H9 (cell line): ENCODE measurements at regions not wholly inside any gene's neighbourhood (a gene's known extent, or its start where the extent isn't known, plus 50 kb on each side); places are given as distances from the start of the nearest gene placed in this dataset.

Experiments used
- DNase-seq: peaks from one replicate; pipeline ENCODE4 v3.0.0-alpha.2; 2017
- H2AFZ ChIP-seq: one replicate; pipeline ENCODE4 v1.6.1; 2013; ENCODE audit warnings: mild to moderate bottlenecking, low read length, control low read depth, moderate library complexity
- H2AK5ac ChIP-seq: 2 replicates; pipeline ENCODE4 v1.6.1; 2013; ENCODE audit warnings: low read length, control low read depth, mixed read lengths; ENCODE audit not compliant: insufficient read length
- H2BK120ac ChIP-seq: one replicate; pipeline ENCODE4 v1.6.1; 2013; ENCODE audit warnings: low read depth, mild to moderate bottlenecking, low read length, control low read depth, inconsistent platforms; ENCODE audit not compliant: poor library complexity, severe bottlenecking
- H2BK12ac ChIP-seq: 2 replicates; pipeline ENCODE4 v1.6.1; 2013; ENCODE audit warnings: low read length, control low read depth, mixed read lengths, low read depth; ENCODE audit not compliant: insufficient read length
- H2BK15ac ChIP-seq: 2 replicates; pipeline ENCODE4 v1.6.1; 2013; ENCODE audit warnings: low read depth, low read length, control low read depth
- H2BK20ac ChIP-seq: one replicate; pipeline ENCODE4 v1.6.1; 2013; ENCODE audit warnings: low read depth, mild to moderate bottlenecking, low read length, control low read depth, inconsistent platforms; ENCODE audit not compliant: poor library complexity, severe bottlenecking
- H2BK5ac ChIP-seq: 2 replicates; pipeline ENCODE4 v1.6.1; 2013; ENCODE audit warnings: low read length, control low read depth, mixed read lengths; ENCODE audit not compliant: insufficient read length
- H3K14ac ChIP-seq: 2 replicates; pipeline ENCODE4 v1.6.1; 2013; ENCODE audit warnings: low read length, control low read depth; ENCODE audit not compliant: insufficient read depth
- H3K18ac ChIP-seq: 2 replicates; pipeline ENCODE4 v1.6.1; 2013; ENCODE audit warnings: low read depth, mild to moderate bottlenecking, mixed read lengths, low read length, control low read depth; ENCODE audit not compliant: insufficient read length
- H3K23ac ChIP-seq: 2 replicates; pipeline ENCODE4 v1.6.1; 2013; ENCODE audit warnings: low read length, control low read depth, mixed read lengths, low read depth; ENCODE audit not compliant: insufficient read length
- H3K23me2 ChIP-seq: 2 replicates; pipeline ENCODE4 v1.6.1; 2013; ENCODE audit warnings: low read depth, mild to moderate bottlenecking, mixed read lengths, low read length, control low read depth; ENCODE audit not compliant: insufficient read length, poor library complexity, severe bottlenecking
- H3K27ac ChIP-seq: 2 replicates; pipeline ENCODE4 v1.5.1; 2013; ENCODE audit warnings: low read length, control low read depth, mixed read lengths, low read depth; ENCODE audit not compliant: insufficient read length
- H3K27me3 ChIP-seq: 2 replicates; pipeline ENCODE4 v1.6.1; 2013; ENCODE audit warnings: low read length, control low read depth, inconsistent platforms; ENCODE audit not compliant: insufficient read depth
- H3K4ac ChIP-seq: 2 replicates; pipeline ENCODE4 v1.6.1; 2013; ENCODE audit warnings: low read depth, mild to moderate bottlenecking, control low read depth, inconsistent platforms, low read length, moderate library complexity
- H3K4me1 ChIP-seq: 2 replicates; pipeline ENCODE4 v1.6.1; 2013; ENCODE audit warnings: low read length, control low read depth, inconsistent platforms; ENCODE audit not compliant: insufficient read depth
- H3K4me2 ChIP-seq: 2 replicates; pipeline ENCODE4 v1.6.1; 2013; ENCODE audit warnings: low read length, control low read depth, mixed read lengths; ENCODE audit not compliant: insufficient read length, insufficient read depth
- H3K56ac ChIP-seq: 2 replicates; pipeline ENCODE4 v1.6.1; 2013; ENCODE audit warnings: low read depth, mild to moderate bottlenecking, mixed read lengths, low read length, control low read depth; ENCODE audit not compliant: insufficient read length
- H3K79me1 ChIP-seq: 2 replicates; pipeline ENCODE4 v1.6.1; 2013; ENCODE audit warnings: low read depth, mild to moderate bottlenecking, moderate library complexity, low read length, control low read depth, inconsistent platforms; ENCODE audit not compliant: insufficient read depth, poor library complexity, severe bottlenecking
- H3K79me2 ChIP-seq: 2 replicates; pipeline ENCODE4 v1.6.1; 2013; ENCODE audit warnings: low read length, control low read depth, inconsistent platforms; ENCODE audit not compliant: insufficient read depth
- H3K9ac ChIP-seq: 2 replicates; pipeline ENCODE4 v1.6.1; 2013; ENCODE audit warnings: low read length, control low read depth, mixed read lengths; ENCODE audit not compliant: insufficient read length; ENCODE audit errors: extremely low read depth
- H3K9me3 ChIP-seq: one replicate; pipeline ENCODE4 v1.6.1; 2013; ENCODE audit warnings: low read depth, low read length, inconsistent platforms; ENCODE audit not compliant: control insufficient read depth
- H3T11ph ChIP-seq: one replicate; pipeline ENCODE4 v1.6.1; 2013; ENCODE audit warnings: mild to moderate bottlenecking, low read length, control low read depth, inconsistent platforms
- H4K20me1 ChIP-seq: one replicate; pipeline ENCODE4 v1.6.1; 2013; ENCODE audit not compliant: control insufficient read depth, insufficient read length, insufficient read depth
- H4K5ac ChIP-seq: 2 replicates; pipeline ENCODE4 v1.6.1; 2013; ENCODE audit warnings: low read depth, mild to moderate bottlenecking, mixed read lengths, low read length, control low read depth; ENCODE audit not compliant: insufficient read length
- H4K8ac ChIP-seq: replicated peaks from 2 replicates; pipeline ENCODE4 v1.6.1; 2013; ENCODE audit warnings: low read length, control low read depth, mixed read lengths, low read depth; ENCODE audit not compliant: insufficient read length
- H4K91ac ChIP-seq: 2 replicates; pipeline ENCODE4 v1.6.1; 2013; ENCODE audit warnings: low read depth, mild to moderate bottlenecking, moderate library complexity, mixed read lengths, low read length, control low read depth; ENCODE audit not compliant: insufficient read length
- H3K27ac Mint-ChIP-seq, 3 experiments: 2 replicates in 2 of 3; 3 replicates in 1 of 3; pipeline ENCODE4 v1.8.0; 2020 to 2021; ENCODE audit warnings: mixed read lengths in 3 of 3, mild to moderate bottlenecking in 1 of 3, moderate library complexity in 1 of 3
- H3K27me3 Mint-ChIP-seq: 2 replicates; pipeline ENCODE4 v1.8.0; 2021; ENCODE audit warnings: low read depth, mild to moderate bottlenecking, moderate library complexity, mixed read lengths
- H3K36me3 Mint-ChIP-seq, 3 experiments: 2 replicates in 2 of 3; 3 replicates in 1 of 3; pipeline ENCODE4 v1.8.0; 2020 to 2021; ENCODE audit warnings: low read depth in 3 of 3, mixed read lengths in 3 of 3; ENCODE audit not compliant: insufficient read depth in 1 of 3
- H3K4me1 Mint-ChIP-seq, 2 experiments: 2 replicates each; pipeline ENCODE4 v1.8.0; 2020; ENCODE audit warnings: mixed read lengths in 2 of 2
- H3K4me3 Mint-ChIP-seq, 2 experiments: 2 replicates in 1 of 2; 3 replicates in 1 of 2; pipeline ENCODE4 v1.8.0; 2020 to 2021; ENCODE audit warnings: mild to moderate bottlenecking in 2 of 2, mixed read lengths in 2 of 2, moderate library complexity in 1 of 2
- H3K9me3 Mint-ChIP-seq, 2 experiments: 2 replicates in 1 of 2; 3 replicates in 1 of 2; pipeline ENCODE4 v1.8.0; 2020; ENCODE audit warnings: mild to moderate bottlenecking in 2 of 2, mixed read lengths in 2 of 2, moderate library complexity in 1 of 2
- WGBS: extraction: QIAGEN DNeasy Blood & Tissue Kit; methylation state at CpG from one replicate; pipeline ENCODE4 v1.1.7; 2013; ENCODE audit warnings: missing lambda C conversion rate, low lambda C conversion rate, mixed read lengths; ENCODE audit not compliant: insufficient read length; ENCODE audit errors: extremely low coverage; 5-methylcytosine and 5-hydroxymethylcytosine counted together
- TF ChIP-seq, protein P1 (sequence below): fragments of 200-600 bp; sonication (generic); conservative IDR thresholded peaks from 3 replicates; pipeline ENCODE4 v1.8.0; 2021; ENCODE audit warnings: antibody characterized with exemption, mild to moderate bottlenecking

DNA sequence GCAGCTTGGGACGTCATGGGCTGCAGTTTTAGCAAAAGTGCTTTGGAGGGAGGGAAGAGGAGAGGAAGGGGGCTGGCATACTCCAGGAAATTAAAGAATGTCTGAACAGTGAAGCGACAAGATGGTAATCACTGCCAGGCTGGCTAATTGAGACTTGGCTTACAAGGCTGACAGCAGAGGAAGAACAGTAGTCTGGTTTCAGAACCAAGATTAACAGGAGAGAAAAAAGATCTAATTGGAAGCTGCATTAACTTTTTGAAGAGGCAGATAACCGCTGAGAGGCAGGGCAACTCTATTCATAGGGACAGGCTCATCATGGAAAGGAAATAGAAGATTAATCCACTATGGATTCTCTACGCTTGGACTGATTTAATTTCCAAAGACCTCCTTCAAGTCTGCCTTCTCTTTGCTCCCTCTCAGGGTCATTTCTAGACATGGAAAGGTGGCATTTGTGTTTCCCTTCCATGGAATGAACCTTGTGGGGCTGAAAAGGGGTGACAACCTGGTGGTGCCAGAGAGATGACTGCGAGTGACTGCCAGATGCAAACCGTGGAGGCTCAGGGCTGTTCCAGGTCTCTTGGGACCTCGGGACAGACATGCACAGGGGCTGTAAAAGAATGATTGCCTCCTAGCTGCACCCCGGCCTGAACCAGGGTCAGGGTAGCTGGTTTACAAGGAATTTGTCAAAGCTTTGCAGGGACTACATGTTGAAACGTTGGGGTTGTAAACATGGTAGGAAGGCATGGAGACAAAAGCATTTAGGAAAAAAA lies 210.2 kb upstream of the NPY start:
- Histone ChIP-seq H3T11ph (no peak overlapping the region), H2AFZ (no peak overlapping the region), H3K9me3 (no peaks in the 10 kb centered on the region), H2BK5ac (no peak overlapping the region), H3K4me2 (no peak overlapping the region), H3K79me2 (no peaks in the 10 kb centered on the region), H3K27me3 (no peaks in the 10 kb centered on the region), H4K20me1 (no peaks in the 10 kb centered on the region), H2AK5ac (no peak overlapping the region), H3K14ac (no peak overlapping the region), H3K4me1 (no peaks in the 10 kb centered on the region), H3K56ac (no peak overlapping the region), H3K27ac (no peak overlapping the region), H3K9ac (no peak overlapping the region), H3K79me1 (no peaks in the 10 kb centered on the region), H4K5ac (no peak overlapping the region), H3K4ac (no peak overlapping the region), H2BK12ac (no peak overlapping the region), H3K18ac (no peak overlapping the region), H2BK120ac (no peak overlapping the region), H2BK15ac (no peak overlapping the region), H3K23ac (no peak overlapping the region), H3K23me2 (no peaks in the 10 kb centered on the region), H4K91ac (no peak overlapping the region), H2BK20ac (no peak overlapping the region), H4K8ac (no peak overlapping the region)
- H3K9me3 Mint-ChIP-seq: peaks cover 0 to 4% of the 10 kb centered on the region in 2 experiments; a peak in 1 of 5 replicates
- no CpG with 5 or more reads among the region's 9 CpGs for WGBS
- H3K4me3 Mint-ChIP-seq: no peak overlapping the region
- H3K27me3 Mint-ChIP-seq: no peaks in the 10 kb centered on the region
- DNase-seq: no peak
- TF ChIP-seq, protein P1, sequence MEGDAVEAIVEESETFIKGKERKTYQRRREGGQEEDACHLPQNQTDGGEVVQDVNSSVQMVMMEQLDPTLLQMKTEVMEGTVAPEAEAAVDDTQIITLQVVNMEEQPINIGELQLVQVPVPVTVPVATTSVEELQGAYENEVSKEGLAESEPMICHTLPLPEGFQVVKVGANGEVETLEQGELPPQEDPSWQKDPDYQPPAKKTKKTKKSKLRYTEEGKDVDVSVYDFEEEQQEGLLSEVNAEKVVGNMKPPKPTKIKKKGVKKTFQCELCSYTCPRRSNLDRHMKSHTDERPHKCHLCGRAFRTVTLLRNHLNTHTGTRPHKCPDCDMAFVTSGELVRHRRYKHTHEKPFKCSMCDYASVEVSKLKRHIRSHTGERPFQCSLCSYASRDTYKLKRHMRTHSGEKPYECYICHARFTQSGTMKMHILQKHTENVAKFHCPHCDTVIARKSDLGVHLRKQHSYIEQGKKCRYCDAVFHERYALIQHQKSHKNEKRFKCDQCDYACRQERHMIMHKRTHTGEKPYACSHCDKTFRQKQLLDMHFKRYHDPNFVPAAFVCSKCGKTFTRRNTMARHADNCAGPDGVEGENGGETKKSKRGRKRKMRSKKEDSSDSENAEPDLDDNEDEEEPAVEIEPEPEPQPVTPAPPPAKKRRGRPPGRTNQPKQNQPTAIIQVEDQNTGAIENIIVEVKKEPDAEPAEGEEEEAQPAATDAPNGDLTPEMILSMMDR: no peak
- H3K4me1 Mint-ChIP-seq: peaks cover 0 to 2% of the 10 kb centered on the region in 2 experiments; a peak in 1 of 4 replicates
- H3K27ac Mint-ChIP-seq: no peak overlapping the region; a peak in 1 of 7 replicates
- no peaks in the 10 kb centered on the region for H3K36me3 Mint-ChIP-seq
